ENCODE measurements at regions not wholly inside any gene's neighbourhood (a gene's known extent, or its start where the extent isn't known, plus 50 kb on each side); places are given as distances from the start of the nearest gene placed in this dataset.

DNA sequence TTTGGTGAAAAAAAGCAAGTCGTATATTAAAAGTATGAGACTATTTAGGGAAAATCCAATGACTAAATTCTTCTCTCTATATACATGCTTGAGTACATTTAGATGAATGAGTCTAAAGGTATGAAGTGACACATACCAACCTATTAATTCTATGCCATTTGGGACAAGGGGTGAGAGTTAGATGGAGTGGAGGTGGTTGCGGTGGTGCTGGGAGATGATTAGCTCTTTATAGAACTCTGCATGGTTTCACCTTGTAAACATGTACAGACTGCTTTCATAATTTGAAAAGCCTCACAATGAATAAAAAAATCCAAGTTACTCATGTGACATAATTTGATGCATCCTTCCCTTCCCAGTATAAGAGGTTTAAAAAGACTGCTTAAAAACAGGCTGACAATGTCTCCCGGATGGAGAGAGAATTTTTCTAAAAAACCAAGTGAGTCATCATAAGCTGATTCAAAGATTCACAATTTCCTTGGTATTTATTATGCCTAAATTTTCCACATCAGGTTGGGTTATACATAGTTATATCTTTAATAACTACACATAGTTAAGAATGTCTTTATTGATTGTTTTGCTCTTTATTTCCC is 572.8 kb downstream of the REEP3 start:
- H3K4me3 ChIP-seq (ENCODE audit: low read depth, low read length) = no peak overlapping the region
- no peak for DNase-seq (ENCODE audit: low read depth)
- no peaks in the 10 kb centered on the region for H3K36me3 ChIP-seq (ENCODE audit: control insufficient read depth, insufficient read depth, low read length)
- TF ChIP-seq, protein P1, sequence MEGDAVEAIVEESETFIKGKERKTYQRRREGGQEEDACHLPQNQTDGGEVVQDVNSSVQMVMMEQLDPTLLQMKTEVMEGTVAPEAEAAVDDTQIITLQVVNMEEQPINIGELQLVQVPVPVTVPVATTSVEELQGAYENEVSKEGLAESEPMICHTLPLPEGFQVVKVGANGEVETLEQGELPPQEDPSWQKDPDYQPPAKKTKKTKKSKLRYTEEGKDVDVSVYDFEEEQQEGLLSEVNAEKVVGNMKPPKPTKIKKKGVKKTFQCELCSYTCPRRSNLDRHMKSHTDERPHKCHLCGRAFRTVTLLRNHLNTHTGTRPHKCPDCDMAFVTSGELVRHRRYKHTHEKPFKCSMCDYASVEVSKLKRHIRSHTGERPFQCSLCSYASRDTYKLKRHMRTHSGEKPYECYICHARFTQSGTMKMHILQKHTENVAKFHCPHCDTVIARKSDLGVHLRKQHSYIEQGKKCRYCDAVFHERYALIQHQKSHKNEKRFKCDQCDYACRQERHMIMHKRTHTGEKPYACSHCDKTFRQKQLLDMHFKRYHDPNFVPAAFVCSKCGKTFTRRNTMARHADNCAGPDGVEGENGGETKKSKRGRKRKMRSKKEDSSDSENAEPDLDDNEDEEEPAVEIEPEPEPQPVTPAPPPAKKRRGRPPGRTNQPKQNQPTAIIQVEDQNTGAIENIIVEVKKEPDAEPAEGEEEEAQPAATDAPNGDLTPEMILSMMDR (IDR thresholded peaks at IDR 0.05; ENCODE audit: insufficient read depth, low read length, poor library complexity, severe bottlenecking) = no peak
- no peaks in the 10 kb centered on the region for H3K27me3 ChIP-seq (ENCODE audit: control insufficient read depth, insufficient read depth, low read length)

DNA sequence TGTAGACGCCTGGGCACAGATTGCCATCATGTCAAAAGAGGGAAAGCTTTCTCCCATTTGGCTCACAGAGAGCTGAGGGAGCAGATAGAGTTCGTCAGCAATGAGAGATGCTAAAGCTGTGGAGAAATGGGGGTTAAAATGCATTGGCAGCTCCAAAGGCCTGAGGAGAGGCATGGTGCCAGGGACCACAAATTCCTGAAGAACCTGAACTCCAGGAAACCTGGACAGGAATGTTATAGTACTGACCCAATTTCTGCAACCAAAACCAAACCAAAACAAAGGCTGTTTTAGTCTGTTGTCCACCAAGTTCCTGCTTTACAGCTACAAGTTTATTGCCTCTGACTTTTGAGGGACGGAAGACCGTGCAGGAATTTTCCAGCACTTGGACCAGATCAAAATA is 575.7 kb downstream of the REEP3 start:
- no peak for DNase-seq (ENCODE audit: low read depth)
- Histone ChIP-seq H3K4me3 (ENCODE audit: low read depth, low read length) (no peak overlapping the region), H3K27me3 (ENCODE audit: control insufficient read depth, insufficient read depth, low read length) (no peaks in the 10 kb centered on the region), H3K36me3 (ENCODE audit: control insufficient read depth, insufficient read depth, low read length) (no peaks in the 10 kb centered on the region)
- TF ChIP-seq, protein P1 (IDR thresholded peaks at IDR 0.05; ENCODE audit: insufficient read depth, low read length, poor library complexity, severe bottlenecking) = no peak

DNA sequence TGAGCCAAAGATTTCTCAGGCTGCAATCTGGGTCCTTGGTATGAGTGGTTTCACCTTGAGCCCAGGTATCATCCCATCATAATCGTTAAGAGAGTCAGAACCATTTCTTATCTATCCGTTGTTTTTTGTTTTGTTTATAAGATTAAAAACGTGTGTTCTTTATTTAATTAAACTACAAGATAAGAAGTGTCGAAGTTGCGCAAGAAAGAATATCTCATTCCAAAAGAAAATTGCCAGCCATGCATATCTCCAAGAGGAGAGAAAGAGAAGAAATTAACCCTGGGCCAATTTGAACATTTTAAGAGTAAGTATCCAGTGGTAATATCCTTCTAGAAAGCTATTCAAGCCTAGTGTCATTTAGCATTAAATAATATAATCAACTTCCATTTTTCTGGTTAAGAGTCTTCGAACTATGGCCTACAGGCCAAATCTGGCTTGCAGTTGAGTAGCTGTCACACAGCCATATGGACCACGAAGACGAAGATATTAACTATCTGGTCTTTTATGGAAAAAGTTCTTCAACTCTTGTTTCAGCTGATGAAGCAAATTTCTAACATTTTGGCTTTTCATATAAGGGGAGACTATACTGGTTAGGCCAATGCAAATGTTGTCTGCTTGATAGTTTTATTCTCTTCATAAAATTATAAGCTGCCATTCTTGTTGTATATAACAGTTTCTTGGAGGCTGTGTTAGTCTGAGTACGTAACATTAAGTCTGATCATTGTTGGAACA is 576.4 kb downstream of the REEP3 start:
- DNase-seq (ENCODE audit: low read depth) = no peak
- TF ChIP-seq, protein P1 (IDR thresholded peaks at IDR 0.05; ENCODE audit: insufficient read depth, low read length, poor library complexity, severe bottlenecking) = no peak
- no peak overlapping the region for H3K4me3 ChIP-seq (ENCODE audit: low read depth, low read length)

DNA sequence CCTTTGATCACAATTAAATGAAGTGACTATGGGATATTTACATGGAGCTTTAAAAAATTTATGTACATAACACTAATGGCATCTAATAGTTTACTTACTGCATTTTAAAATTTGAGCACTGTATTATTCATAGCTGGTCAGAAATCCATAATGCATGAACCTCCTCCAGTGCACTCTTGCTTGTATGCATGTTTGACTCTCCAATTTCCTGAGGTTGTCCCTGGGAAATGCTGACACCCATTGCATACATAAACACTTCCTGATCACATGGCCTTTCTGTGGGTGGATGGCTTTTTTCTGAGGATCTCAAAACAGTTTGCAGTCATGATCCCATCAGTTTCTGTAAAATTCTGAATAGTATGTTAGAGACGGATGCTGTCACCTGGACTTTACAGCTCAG is 577.8 kb downstream of the REEP3 start:
- Histone ChIP-seq H3K36me3 (ENCODE audit: control insufficient read depth, insufficient read depth, low read length) (no peaks in the 10 kb centered on the region), H3K27me3 (ENCODE audit: control insufficient read depth, insufficient read depth, low read length) (no peaks in the 10 kb centered on the region), H3K4me3 (ENCODE audit: low read depth, low read length) (no peak overlapping the region)
- TF ChIP-seq, protein P1 (IDR thresholded peaks at IDR 0.05; ENCODE audit: insufficient read depth, low read length, poor library complexity, severe bottlenecking) = no peak
- DNase-seq (ENCODE audit: low read depth) = no peak

More for the DNA sequence above, 576.4 kb downstream of the REEP3 start:
- Histone ChIP-seq H3K27me3 (ENCODE audit: control insufficient read depth, insufficient read depth, low read length) (no peaks in the 10 kb centered on the region), H3K36me3 (ENCODE audit: control insufficient read depth, insufficient read depth, low read length) (no peaks in the 10 kb centered on the region)

DNA sequence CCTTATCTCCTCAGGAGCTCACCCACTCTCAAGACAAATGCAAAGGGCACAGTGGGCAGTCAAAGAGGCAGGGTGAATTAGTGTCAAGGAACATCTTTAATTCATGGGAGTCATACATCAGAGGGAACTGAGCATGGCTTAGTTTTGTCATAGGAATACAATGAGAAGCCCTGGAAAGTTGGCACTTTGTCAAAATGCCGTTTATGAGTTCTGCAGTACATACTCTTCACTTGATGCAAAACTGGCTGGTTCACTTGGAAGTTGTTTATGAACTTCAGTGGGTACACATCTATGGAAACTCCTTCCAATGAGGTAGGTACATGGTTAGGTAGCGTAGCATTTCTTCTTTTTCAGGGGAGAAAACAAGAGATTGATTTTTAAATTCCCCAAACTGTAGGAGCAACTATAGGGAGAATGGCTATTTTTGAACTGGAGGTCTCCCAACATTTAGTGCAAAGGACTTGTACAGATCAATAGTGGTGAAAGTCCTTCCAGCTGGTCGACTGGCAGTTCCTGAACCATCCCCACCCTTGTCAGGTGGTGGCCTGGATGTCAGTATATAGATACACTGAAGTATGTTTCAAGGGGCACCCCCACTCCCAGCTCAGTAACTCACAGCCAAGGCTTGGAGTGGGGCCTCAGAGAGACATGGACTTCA is 580.5 kb downstream of the REEP3 start:
- DNase-seq (ENCODE audit: low read depth) = no peak
- Histone ChIP-seq H3K4me3 (ENCODE audit: low read depth, low read length) (no peak overlapping the region), H3K36me3 (ENCODE audit: control insufficient read depth, insufficient read depth, low read length) (no peaks in the 10 kb centered on the region), H3K27me3 (ENCODE audit: control insufficient read depth, insufficient read depth, low read length) (no peaks in the 10 kb centered on the region)
- TF ChIP-seq, protein P1 (IDR thresholded peaks at IDR 0.05; ENCODE audit: insufficient read depth, low read length, poor library complexity, severe bottlenecking) = no peak

Data from kidney epithelial cell (primary cell).